Dermis microvascular lymphatic vessel endothelial cell (primary cell): ENCODE measurements at regions not wholly inside any gene's neighbourhood (a gene's known extent, or its start where the extent isn't known, plus 50 kb on each side); places are given as distances from the start of the nearest gene placed in this dataset.
A peak's percentile ranks its signal among the peaks of the same experiment; 100 is the strongest.
"Not testable (repeated sequence)": the region's sequence is repeated elsewhere in the genome, so short reads cannot be mapped to it uniquely, and the experiment has no call there.

Experiments
- DNase-seq, 2 donors: peaks; one replicate each; pipeline versions ENCODE4 v3.0.0 to v3.0.0-alpha.2; 2010; ENCODE audit warnings: low read depth in 2 of 2

DNA sequence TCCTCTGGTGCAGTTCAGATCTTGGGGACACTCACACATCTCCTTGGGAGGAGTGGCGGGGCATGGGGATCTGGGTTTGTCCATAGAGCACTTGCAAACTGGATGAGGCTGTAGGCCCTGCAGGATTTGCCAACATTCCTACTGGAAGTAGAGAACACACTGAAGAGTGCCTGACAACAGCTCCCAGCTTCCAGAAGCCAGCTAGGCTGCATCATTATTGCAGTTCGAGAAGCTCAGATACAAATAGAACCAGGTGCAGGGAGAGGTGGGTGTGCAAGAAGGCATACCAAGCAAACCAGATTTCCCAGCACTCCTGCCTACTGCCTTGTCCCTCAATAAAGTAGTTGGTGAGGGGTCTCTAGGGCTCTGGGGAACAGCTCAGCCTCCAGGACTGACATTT is 52.5 kb downstream of the RHOB start:
- DNase-seq, result no peak

- DNase-seq, result peak in 1 of 2 donors; percentile 49
Measured at GRCh38 chr2:20501974-20502373, 55.1 kb downstream of the RHOB start.

DNA sequence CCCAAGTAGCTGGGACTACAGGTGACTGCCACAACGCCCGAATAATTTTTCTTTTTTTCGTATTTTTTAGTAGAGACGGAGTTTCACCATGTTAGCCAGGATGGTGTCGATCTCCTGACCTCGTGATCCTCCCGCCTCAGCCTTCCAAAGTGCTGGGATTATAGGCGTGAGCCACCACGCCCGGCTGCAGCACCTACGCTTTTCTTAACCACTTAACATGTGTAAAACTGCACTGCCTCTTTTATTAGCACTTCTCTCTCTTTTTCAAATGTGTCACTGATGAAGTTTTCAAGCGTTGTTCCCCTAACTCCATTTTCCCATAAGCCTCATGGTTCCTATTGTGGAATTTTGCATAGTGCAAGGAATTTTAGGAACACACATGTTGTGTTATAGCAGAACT is 55.6 kb downstream of the RHOB start:
- DNase-seq, result not testable (repeated sequence)

DNA sequence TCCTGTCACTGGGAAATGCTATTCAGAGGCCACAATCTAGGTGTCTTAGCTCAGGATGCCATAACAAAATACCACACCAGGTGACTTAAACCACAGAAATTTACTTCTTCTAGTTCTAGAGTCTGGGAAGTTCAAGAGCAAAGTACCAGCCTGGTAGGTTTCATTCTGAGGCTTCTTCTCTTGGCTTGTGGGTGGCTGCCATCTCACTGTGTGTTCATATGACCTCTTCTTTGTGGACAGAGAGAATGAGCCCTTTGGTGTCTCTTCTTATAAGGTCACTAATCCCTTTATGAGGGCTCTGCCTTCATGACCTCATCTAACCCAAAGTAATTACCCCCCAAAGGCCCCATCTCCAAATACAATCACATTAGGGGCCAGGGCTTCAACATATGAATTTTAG is 57.3 kb downstream of the RHOB start:
- DNase-seq, result no peak

- DNase-seq, result peak in 1 of 2 donors; percentile 37
Measured at GRCh38 chr2:20506201-20506685, 59.4 kb downstream of the RHOB start.

DNA sequence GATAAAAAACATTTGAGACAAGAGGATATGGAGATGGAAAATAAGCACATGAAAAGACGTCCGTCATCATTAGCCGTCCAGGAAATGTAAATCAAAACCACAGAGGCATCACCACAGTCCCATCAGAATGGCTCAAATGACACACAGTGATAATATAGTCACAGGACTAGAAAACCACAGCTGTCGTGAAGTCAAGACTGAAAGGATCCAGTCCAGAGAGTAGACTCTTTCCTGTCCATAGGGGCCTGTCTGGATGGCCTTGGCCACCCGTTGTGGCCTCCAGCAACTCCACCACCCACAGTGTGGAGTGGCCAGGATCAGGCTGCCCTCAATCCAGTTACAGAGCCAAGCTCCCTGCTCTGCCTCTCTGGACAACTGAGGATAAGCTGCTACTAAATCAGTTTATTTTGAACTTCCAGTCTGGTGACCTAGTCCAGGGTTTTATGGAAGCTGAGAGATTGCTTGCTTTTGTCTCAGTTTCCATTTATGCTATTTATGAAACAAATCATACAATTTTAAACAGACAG is 60.4 kb downstream of the RHOB start:
- peak in 1 of 2 donors; percentile 28 for DNase-seq

GRCh38 chr2:20507711-20508110 is 60.8 kb downstream of the RHOB start:
- DNase-seq, result no peak

- DNase-seq, result no peak
Measured at GRCh38 chr2:20509301-20509769, 62.5 kb downstream of the RHOB start.

GRCh38 chr2:20509770-20510490 is 63.1 kb downstream of the RHOB start:
- no peak for DNase-seq

GRCh38 chr2:20511130-20511529 is 64.3 kb downstream of the RHOB start:
- no peak for DNase-seq

- no peak for DNase-seq
Measured at GRCh38 chr2:20512061-20512605, 65.3 kb downstream of the RHOB start.

GRCh38 chr2:20513946-20514345 is 67.1 kb downstream of the RHOB start:
- no peak for DNase-seq

DNA sequence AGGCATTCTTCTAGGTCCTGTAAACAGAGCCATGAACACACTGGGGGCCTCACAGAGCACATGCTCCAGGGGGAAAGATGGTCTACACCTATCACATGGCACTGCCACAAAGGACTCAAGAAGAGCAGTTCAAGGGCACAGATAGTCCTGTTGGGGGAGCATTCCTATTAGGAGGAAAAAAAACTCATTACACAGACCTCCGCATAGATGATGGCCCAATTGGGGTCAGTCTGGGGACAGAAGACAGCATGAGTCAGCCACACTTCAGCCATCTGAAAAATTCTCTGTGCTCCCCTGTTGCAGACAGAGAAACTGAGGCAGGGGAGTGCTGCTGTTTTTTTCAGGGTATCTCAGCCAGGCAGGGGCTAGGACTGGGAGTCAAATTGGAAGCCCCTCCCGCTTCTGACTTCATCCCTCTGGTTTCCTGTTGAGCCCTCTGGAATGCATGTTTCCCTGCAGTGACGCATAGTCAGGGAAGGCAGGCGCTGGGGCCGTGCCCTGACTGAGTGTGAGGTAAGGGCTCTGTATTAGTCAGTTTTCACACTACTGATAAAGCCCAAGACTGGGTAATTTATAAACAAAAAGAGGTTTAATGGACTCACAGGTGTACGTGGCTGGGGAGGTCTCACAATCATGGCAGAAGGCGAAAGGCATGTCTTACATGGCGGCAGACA is 67.9 kb downstream of the RHOB start:
- DNase-seq, result peak; percentile 91 to 97

GRCh38 chr2:20515290-20516220 is 68.7 kb downstream of the RHOB start:
- DNase-seq, result no peak

GRCh38 chr2:20516291-20516645 is 69.4 kb downstream of the RHOB start:
- no peak for DNase-seq

GRCh38 chr2:20516646-20517341 is 69.9 kb downstream of the RHOB start:
- no peak for DNase-seq

GRCh38 chr2:20519309-20519708 is 72.4 kb downstream of the RHOB start:
- DNase-seq, result no peak

DNA sequence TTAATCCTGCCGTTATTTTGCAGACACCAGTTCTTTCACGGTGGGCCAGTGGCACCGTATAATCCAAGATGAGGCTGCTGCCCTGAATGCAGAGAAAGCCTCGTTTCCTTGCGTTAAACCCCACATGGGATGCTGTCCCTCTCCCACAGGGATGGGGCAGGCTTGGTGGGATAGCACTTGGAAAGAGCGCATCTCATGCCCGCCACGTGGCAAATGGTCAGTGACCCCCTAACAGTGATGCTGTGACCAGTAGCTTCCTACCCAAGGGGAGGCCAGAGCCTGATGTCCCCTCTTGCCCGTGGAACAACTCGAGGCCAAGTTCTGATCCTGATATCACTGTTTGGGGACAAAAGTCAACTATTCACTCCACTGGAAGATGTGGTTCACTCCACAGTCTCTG is 73.3 kb downstream of the RHOB start:
- DNase-seq, result no peak

DNA sequence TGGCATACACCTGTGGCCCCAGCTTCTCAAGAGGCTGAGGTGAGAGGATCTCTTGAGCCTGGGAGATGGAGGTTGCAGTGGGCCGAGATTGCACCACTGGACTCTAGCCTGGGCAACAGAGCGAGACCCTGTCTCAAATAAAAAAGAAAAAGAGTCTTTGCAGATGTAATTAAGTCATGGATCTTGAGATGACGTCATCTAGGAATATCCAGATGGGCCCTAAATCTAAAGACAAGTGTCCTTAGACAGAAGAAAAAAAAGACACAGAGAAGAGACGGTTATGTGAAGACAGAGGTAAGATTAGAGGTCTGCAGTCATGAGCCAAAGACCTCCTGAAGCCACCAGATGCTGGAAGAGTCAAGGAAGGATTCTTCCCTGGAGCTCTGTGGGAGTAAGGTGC is 74.3 kb downstream of the RHOB start:
- no peak for DNase-seq

DNA sequence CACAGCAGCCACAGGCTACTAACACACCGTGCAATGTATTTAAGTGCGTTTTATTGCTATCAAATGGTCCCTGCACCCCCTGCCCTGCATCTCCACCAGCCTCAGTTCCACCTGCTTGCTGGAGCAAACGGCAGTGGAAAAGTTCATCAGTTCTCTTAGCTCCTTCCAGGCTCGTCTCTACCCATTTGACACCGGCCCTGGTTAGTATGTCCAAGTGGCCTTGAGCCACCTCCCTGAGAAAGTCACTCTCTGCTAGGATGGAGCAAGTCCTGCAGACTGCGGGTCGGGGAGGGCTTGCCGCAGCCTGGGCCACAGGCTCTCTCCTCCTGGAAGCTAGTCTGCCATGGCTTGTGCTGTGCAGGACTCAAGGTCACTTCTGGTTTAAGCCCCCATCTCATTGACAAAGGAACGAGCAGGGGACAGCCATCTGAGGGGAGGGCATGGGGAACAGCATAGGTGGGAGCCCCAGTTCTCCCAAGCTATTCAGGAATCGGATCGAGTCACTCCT is 74.9 kb downstream of the RHOB start:
- DNase-seq, result no peak
